H9 (cell line): ENCODE measurements at regions not wholly inside any gene's neighbourhood (a gene's known extent, or its start where the extent isn't known, plus 50 kb on each side); places are given as distances from the start of the nearest gene placed in this dataset.

ENCODE experiments used
- DNase-seq: peaks from one replicate; pipeline ENCODE4 v3.0.0-alpha.2; 2017
- H2AFZ ChIP-seq: one replicate; pipeline ENCODE4 v1.6.1; 2013; ENCODE audit warnings: mild to moderate bottlenecking, low read length, control low read depth, moderate library complexity
- H2AK5ac ChIP-seq: 2 replicates; pipeline ENCODE4 v1.6.1; 2013; ENCODE audit warnings: low read length, control low read depth, mixed read lengths; ENCODE audit not compliant: insufficient read length
- H2BK120ac ChIP-seq: one replicate; pipeline ENCODE4 v1.6.1; 2013; ENCODE audit warnings: low read depth, mild to moderate bottlenecking, low read length, control low read depth, inconsistent platforms; ENCODE audit not compliant: poor library complexity, severe bottlenecking
- H2BK12ac ChIP-seq: 2 replicates; pipeline ENCODE4 v1.6.1; 2013; ENCODE audit warnings: low read length, control low read depth, mixed read lengths, low read depth; ENCODE audit not compliant: insufficient read length
- H2BK15ac ChIP-seq: 2 replicates; pipeline ENCODE4 v1.6.1; 2013; ENCODE audit warnings: low read depth, low read length, control low read depth
- H2BK20ac ChIP-seq: one replicate; pipeline ENCODE4 v1.6.1; 2013; ENCODE audit warnings: low read depth, mild to moderate bottlenecking, low read length, control low read depth, inconsistent platforms; ENCODE audit not compliant: poor library complexity, severe bottlenecking
- H2BK5ac ChIP-seq: 2 replicates; pipeline ENCODE4 v1.6.1; 2013; ENCODE audit warnings: low read length, control low read depth, mixed read lengths; ENCODE audit not compliant: insufficient read length
- H3K14ac ChIP-seq: 2 replicates; pipeline ENCODE4 v1.6.1; 2013; ENCODE audit warnings: low read length, control low read depth; ENCODE audit not compliant: insufficient read depth
- H3K18ac ChIP-seq: 2 replicates; pipeline ENCODE4 v1.6.1; 2013; ENCODE audit warnings: low read depth, mild to moderate bottlenecking, mixed read lengths, low read length, control low read depth; ENCODE audit not compliant: insufficient read length
- H3K23ac ChIP-seq: 2 replicates; pipeline ENCODE4 v1.6.1; 2013; ENCODE audit warnings: low read length, control low read depth, mixed read lengths, low read depth; ENCODE audit not compliant: insufficient read length
- H3K23me2 ChIP-seq: 2 replicates; pipeline ENCODE4 v1.6.1; 2013; ENCODE audit warnings: low read depth, mild to moderate bottlenecking, mixed read lengths, low read length, control low read depth; ENCODE audit not compliant: insufficient read length, poor library complexity, severe bottlenecking
- H3K27ac ChIP-seq: 2 replicates; pipeline ENCODE4 v1.5.1; 2013; ENCODE audit warnings: low read length, control low read depth, mixed read lengths, low read depth; ENCODE audit not compliant: insufficient read length
- H3K27me3 ChIP-seq: 2 replicates; pipeline ENCODE4 v1.6.1; 2013; ENCODE audit warnings: low read length, control low read depth, inconsistent platforms; ENCODE audit not compliant: insufficient read depth
- H3K4ac ChIP-seq: 2 replicates; pipeline ENCODE4 v1.6.1; 2013; ENCODE audit warnings: low read depth, mild to moderate bottlenecking, control low read depth, inconsistent platforms, low read length, moderate library complexity
- H3K4me1 ChIP-seq: 2 replicates; pipeline ENCODE4 v1.6.1; 2013; ENCODE audit warnings: low read length, control low read depth, inconsistent platforms; ENCODE audit not compliant: insufficient read depth
- H3K4me2 ChIP-seq: 2 replicates; pipeline ENCODE4 v1.6.1; 2013; ENCODE audit warnings: low read length, control low read depth, mixed read lengths; ENCODE audit not compliant: insufficient read length, insufficient read depth
- H3K56ac ChIP-seq: 2 replicates; pipeline ENCODE4 v1.6.1; 2013; ENCODE audit warnings: low read depth, mild to moderate bottlenecking, mixed read lengths, low read length, control low read depth; ENCODE audit not compliant: insufficient read length
- H3K79me1 ChIP-seq: 2 replicates; pipeline ENCODE4 v1.6.1; 2013; ENCODE audit warnings: low read depth, mild to moderate bottlenecking, moderate library complexity, low read length, control low read depth, inconsistent platforms; ENCODE audit not compliant: insufficient read depth, poor library complexity, severe bottlenecking
- H3K79me2 ChIP-seq: 2 replicates; pipeline ENCODE4 v1.6.1; 2013; ENCODE audit warnings: low read length, control low read depth, inconsistent platforms; ENCODE audit not compliant: insufficient read depth
- H3K9ac ChIP-seq: 2 replicates; pipeline ENCODE4 v1.6.1; 2013; ENCODE audit warnings: low read length, control low read depth, mixed read lengths; ENCODE audit not compliant: insufficient read length; ENCODE audit errors: extremely low read depth
- H3K9me3 ChIP-seq: one replicate; pipeline ENCODE4 v1.6.1; 2013; ENCODE audit warnings: low read depth, low read length, inconsistent platforms; ENCODE audit not compliant: control insufficient read depth
- H3T11ph ChIP-seq: one replicate; pipeline ENCODE4 v1.6.1; 2013; ENCODE audit warnings: mild to moderate bottlenecking, low read length, control low read depth, inconsistent platforms
- H4K20me1 ChIP-seq: one replicate; pipeline ENCODE4 v1.6.1; 2013; ENCODE audit not compliant: control insufficient read depth, insufficient read length, insufficient read depth
- H4K5ac ChIP-seq: 2 replicates; pipeline ENCODE4 v1.6.1; 2013; ENCODE audit warnings: low read depth, mild to moderate bottlenecking, mixed read lengths, low read length, control low read depth; ENCODE audit not compliant: insufficient read length
- H4K8ac ChIP-seq: replicated peaks from 2 replicates; pipeline ENCODE4 v1.6.1; 2013; ENCODE audit warnings: low read length, control low read depth, mixed read lengths, low read depth; ENCODE audit not compliant: insufficient read length
- H4K91ac ChIP-seq: 2 replicates; pipeline ENCODE4 v1.6.1; 2013; ENCODE audit warnings: low read depth, mild to moderate bottlenecking, moderate library complexity, mixed read lengths, low read length, control low read depth; ENCODE audit not compliant: insufficient read length
- H3K27ac Mint-ChIP-seq, 3 experiments: 2 replicates in 2 of 3; 3 replicates in 1 of 3; pipeline ENCODE4 v1.8.0; 2020 to 2021; ENCODE audit warnings: mixed read lengths in 3 of 3, mild to moderate bottlenecking in 1 of 3, moderate library complexity in 1 of 3
- H3K27me3 Mint-ChIP-seq: 2 replicates; pipeline ENCODE4 v1.8.0; 2021; ENCODE audit warnings: low read depth, mild to moderate bottlenecking, moderate library complexity, mixed read lengths
- H3K36me3 Mint-ChIP-seq, 3 experiments: 2 replicates in 2 of 3; 3 replicates in 1 of 3; pipeline ENCODE4 v1.8.0; 2020 to 2021; ENCODE audit warnings: low read depth in 3 of 3, mixed read lengths in 3 of 3; ENCODE audit not compliant: insufficient read depth in 1 of 3
- H3K4me1 Mint-ChIP-seq, 2 experiments: 2 replicates each; pipeline ENCODE4 v1.8.0; 2020; ENCODE audit warnings: mixed read lengths in 2 of 2
- H3K4me3 Mint-ChIP-seq, 2 experiments: 2 replicates in 1 of 2; 3 replicates in 1 of 2; pipeline ENCODE4 v1.8.0; 2020 to 2021; ENCODE audit warnings: mild to moderate bottlenecking in 2 of 2, mixed read lengths in 2 of 2, moderate library complexity in 1 of 2
- H3K9me3 Mint-ChIP-seq, 2 experiments: 2 replicates in 1 of 2; 3 replicates in 1 of 2; pipeline ENCODE4 v1.8.0; 2020; ENCODE audit warnings: mild to moderate bottlenecking in 2 of 2, mixed read lengths in 2 of 2, moderate library complexity in 1 of 2
- WGBS: extraction: QIAGEN DNeasy Blood & Tissue Kit; methylation state at CpG from one replicate; pipeline ENCODE4 v1.1.7; 2013; ENCODE audit warnings: missing lambda C conversion rate, low lambda C conversion rate, mixed read lengths; ENCODE audit not compliant: insufficient read length; ENCODE audit errors: extremely low coverage; 5-methylcytosine and 5-hydroxymethylcytosine counted together
- TF ChIP-seq, protein P1 (sequence below): fragments of 200-600 bp; sonication (generic); conservative IDR thresholded peaks from 3 replicates; pipeline ENCODE4 v1.8.0; 2021; ENCODE audit warnings: antibody characterized with exemption, mild to moderate bottlenecking

- H2BK15ac ChIP-seq, result no peak overlapping the region
- no peaks in the 10 kb centered on the region for H3K79me1 ChIP-seq
- DNase-seq, result no peak
- no peak overlapping the region for H3K23ac ChIP-seq
- H3K56ac ChIP-seq, result no peak overlapping the region
- TF ChIP-seq, protein P1, sequence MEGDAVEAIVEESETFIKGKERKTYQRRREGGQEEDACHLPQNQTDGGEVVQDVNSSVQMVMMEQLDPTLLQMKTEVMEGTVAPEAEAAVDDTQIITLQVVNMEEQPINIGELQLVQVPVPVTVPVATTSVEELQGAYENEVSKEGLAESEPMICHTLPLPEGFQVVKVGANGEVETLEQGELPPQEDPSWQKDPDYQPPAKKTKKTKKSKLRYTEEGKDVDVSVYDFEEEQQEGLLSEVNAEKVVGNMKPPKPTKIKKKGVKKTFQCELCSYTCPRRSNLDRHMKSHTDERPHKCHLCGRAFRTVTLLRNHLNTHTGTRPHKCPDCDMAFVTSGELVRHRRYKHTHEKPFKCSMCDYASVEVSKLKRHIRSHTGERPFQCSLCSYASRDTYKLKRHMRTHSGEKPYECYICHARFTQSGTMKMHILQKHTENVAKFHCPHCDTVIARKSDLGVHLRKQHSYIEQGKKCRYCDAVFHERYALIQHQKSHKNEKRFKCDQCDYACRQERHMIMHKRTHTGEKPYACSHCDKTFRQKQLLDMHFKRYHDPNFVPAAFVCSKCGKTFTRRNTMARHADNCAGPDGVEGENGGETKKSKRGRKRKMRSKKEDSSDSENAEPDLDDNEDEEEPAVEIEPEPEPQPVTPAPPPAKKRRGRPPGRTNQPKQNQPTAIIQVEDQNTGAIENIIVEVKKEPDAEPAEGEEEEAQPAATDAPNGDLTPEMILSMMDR, result no peak
- no peak overlapping the region for H2BK12ac ChIP-seq
- peaks cover 3 to 10% (median 8%) of the 10 kb centered on the region in 3 experiments; a peak in 4 of 7 replicates for H3K36me3 Mint-ChIP-seq
- no peak overlapping the region for H2BK5ac ChIP-seq
- no peaks in the 10 kb centered on the region for H3K27me3 ChIP-seq
- no peak overlapping the region for H2AFZ ChIP-seq
- H3K23me2 ChIP-seq, result no peaks in the 10 kb centered on the region
- H3K4me1 Mint-ChIP-seq, result no peaks in the 10 kb centered on the region
- no peak overlapping the region for H3K9ac ChIP-seq
- H3K9me3 ChIP-seq, result peaks cover 19% of the 10 kb centered on the region
- H3K18ac ChIP-seq, result no peak overlapping the region
- H3K4me3 Mint-ChIP-seq, result no peak overlapping the region
- no peak overlapping the region for H3K14ac ChIP-seq
- H4K20me1 ChIP-seq, result no peaks in the 10 kb centered on the region
- H4K5ac ChIP-seq, result no peak overlapping the region
- no peak overlapping the region for H2AK5ac ChIP-seq
- H3K4me1 ChIP-seq, result no peaks in the 10 kb centered on the region
- H2BK120ac ChIP-seq, result no peak overlapping the region
- no peak overlapping the region for H4K8ac ChIP-seq
- no peak overlapping the region for H3K4ac ChIP-seq
- WGBS, result no CpG with 5 or more reads among the region's 2 CpGs
- H3K27ac Mint-ChIP-seq, result no peak overlapping the region
- H3K79me2 ChIP-seq, result no peaks in the 10 kb centered on the region
- no peak overlapping the region for H2BK20ac ChIP-seq
- peaks cover 3% of the 10 kb centered on the region; the same call in 1 of the 2 replicates for H3K27me3 Mint-ChIP-seq
- H3K9me3 Mint-ChIP-seq, result peaks cover 72 to 80% of the 10 kb centered on the region in 2 experiments
- H3K27ac ChIP-seq, result no peak overlapping the region
- no peak overlapping the region for H3K4me2 ChIP-seq
- H3T11ph ChIP-seq, result no peak overlapping the region
- no peak overlapping the region for H4K91ac ChIP-seq
Measured at GRCh38 chrX:64447207-64447606, 52.0 kb upstream of the MTMR8 start.
